ENCODE measurements at regions not wholly inside any gene's neighbourhood (a gene's known extent, or its start where the extent isn't known, plus 50 kb on each side); places are given as distances from the start of the nearest gene placed in this dataset.

DNA sequence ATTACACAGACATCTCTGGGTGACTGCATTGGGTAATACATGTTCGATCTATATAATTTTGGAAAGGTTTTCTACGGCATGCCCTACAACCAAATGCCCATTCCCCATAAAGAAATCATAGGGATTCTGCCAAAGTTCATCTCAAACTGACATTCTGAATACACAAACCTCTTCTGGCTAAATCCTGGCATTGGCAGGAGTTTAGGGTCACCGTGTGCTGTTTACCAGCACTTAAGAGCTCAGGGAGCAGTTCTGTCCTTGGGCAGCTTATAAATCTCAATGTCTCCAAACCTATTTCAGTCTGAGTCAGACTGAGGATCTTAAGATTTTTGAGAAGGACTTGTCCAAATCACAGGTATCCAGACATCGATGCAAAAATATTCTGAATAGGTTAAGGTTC is 809.6 kb upstream of the LRRN3 start:
- Histone ChIP-seq H3K4me1 (ENCODE audit: control insufficient read depth in 1 of 2, insufficient read depth in 2 of 2, low read length in 2 of 2) (no peaks in the 10 kb centered on the region), H3K27ac (ENCODE audit: low read depth in 1 of 2, low read length in 2 of 2) (no peak overlapping the region), H3K4me3 (replicated peaks in 1 of 3; ENCODE audit: low read depth in 2 of 3, low read length in 3 of 3) (no peak overlapping the region), H2AFZ (ENCODE audit: insufficient read depth, low read depth, low read length, poor library complexity, severe bottlenecking) (no peak overlapping the region), H3K36me3 (replicated peaks in 1 of 2; ENCODE audit: control insufficient read depth in 1 of 2, insufficient read depth in 2 of 2, low read length in 2 of 2) (no peaks in the 10 kb centered on the region), H3K4me2 (replicated peaks; ENCODE audit: extremely low read depth, low read length, poor library complexity, severe bottlenecking) (no peak overlapping the region), H3K9me3 (replicated peaks in 1 of 2; ENCODE audit: control insufficient read depth in 1 of 2, insufficient read depth in 1 of 2, low read length in 2 of 2) (peaks cover 0 to 5% of the 10 kb centered on the region in 2 donors), H3K79me2 (ENCODE audit: insufficient read depth, low read length) (no peaks in the 10 kb centered on the region), H3K27me3 (ENCODE audit: control insufficient read depth in 2 of 2, insufficient read depth in 2 of 2, low read length in 2 of 2) (no peaks in the 10 kb centered on the region), H4K20me1 (ENCODE audit: insufficient read depth, low read length) (no peaks in the 10 kb centered on the region), H3K9ac (ENCODE audit: insufficient read depth, low read length, poor library complexity, severe bottlenecking) (no peak overlapping the region)
- no peak for DNase-seq
- peaks cover 0 to 6% (median 0%) of the 10 kb centered on the region in 7 donors for H3K9me3 Mint-ChIP-seq
- intact Hi-C loops (cut with micrococcal nuclease), result no loop called here
- TF ChIP-seq, protein P1, sequence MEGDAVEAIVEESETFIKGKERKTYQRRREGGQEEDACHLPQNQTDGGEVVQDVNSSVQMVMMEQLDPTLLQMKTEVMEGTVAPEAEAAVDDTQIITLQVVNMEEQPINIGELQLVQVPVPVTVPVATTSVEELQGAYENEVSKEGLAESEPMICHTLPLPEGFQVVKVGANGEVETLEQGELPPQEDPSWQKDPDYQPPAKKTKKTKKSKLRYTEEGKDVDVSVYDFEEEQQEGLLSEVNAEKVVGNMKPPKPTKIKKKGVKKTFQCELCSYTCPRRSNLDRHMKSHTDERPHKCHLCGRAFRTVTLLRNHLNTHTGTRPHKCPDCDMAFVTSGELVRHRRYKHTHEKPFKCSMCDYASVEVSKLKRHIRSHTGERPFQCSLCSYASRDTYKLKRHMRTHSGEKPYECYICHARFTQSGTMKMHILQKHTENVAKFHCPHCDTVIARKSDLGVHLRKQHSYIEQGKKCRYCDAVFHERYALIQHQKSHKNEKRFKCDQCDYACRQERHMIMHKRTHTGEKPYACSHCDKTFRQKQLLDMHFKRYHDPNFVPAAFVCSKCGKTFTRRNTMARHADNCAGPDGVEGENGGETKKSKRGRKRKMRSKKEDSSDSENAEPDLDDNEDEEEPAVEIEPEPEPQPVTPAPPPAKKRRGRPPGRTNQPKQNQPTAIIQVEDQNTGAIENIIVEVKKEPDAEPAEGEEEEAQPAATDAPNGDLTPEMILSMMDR (IDR thresholded peaks at IDR 0.05), result no peak
- 80% methylated on average over 1 of the region's 4 CpGs for WGBS (ENCODE audit: insufficient coverage)
- H3K36me3 Mint-ChIP-seq, result no peaks in the 10 kb centered on the region
- H3K27me3 Mint-ChIP-seq (ENCODE audit: low read depth in 3 of 3), result peaks cover 0 to 2% (median 0%) of the 10 kb centered on the region in 3 donors
- H3K4me1 Mint-ChIP-seq, result no peaks in the 10 kb centered on the region
- H3K27ac Mint-ChIP-seq, result no peak overlapping the region
- H3K4me3 Mint-ChIP-seq, result no peak overlapping the region

GRCh38 chr7:110283056-110283455 is 807.9 kb upstream of the LRRN3 start:
- H3K27ac Mint-ChIP-seq, result no peak overlapping the region
- no CpG with 5 or more reads among the region's 2 CpGs for WGBS (ENCODE audit: insufficient coverage)
- H3K36me3 ChIP-seq (replicated peaks in 1 of 2; ENCODE audit: control insufficient read depth in 1 of 2, insufficient read depth in 2 of 2, low read length in 2 of 2), result no peaks in the 10 kb centered on the region
- H3K9me3 ChIP-seq (replicated peaks in 1 of 2; ENCODE audit: control insufficient read depth in 1 of 2, insufficient read depth in 1 of 2, low read length in 2 of 2), result peaks cover 0 to 5% of the 10 kb centered on the region in 2 donors
- no peaks in the 10 kb centered on the region for H4K20me1 ChIP-seq (ENCODE audit: insufficient read depth, low read length)
- no peak overlapping the region for H3K27ac ChIP-seq (ENCODE audit: low read depth in 1 of 2, low read length in 2 of 2)
- H3K27me3 ChIP-seq (ENCODE audit: control insufficient read depth in 2 of 2, insufficient read depth in 2 of 2, low read length in 2 of 2), result no peaks in the 10 kb centered on the region
- no peak overlapping the region for H3K4me3 Mint-ChIP-seq
- no peaks in the 10 kb centered on the region for H3K4me1 ChIP-seq (ENCODE audit: control insufficient read depth in 1 of 2, insufficient read depth in 2 of 2, low read length in 2 of 2)
- H3K79me2 ChIP-seq (ENCODE audit: insufficient read depth, low read length), result no peaks in the 10 kb centered on the region
- intact Hi-C loops (cut with micrococcal nuclease), result no loop called here
- H3K27me3 Mint-ChIP-seq (ENCODE audit: low read depth in 3 of 3), result peaks cover 0 to 2% (median 0%) of the 10 kb centered on the region in 3 donors
- H3K36me3 Mint-ChIP-seq, result no peaks in the 10 kb centered on the region
- H3K4me3 ChIP-seq (replicated peaks in 1 of 3; ENCODE audit: low read depth in 2 of 3, low read length in 3 of 3), result no peak overlapping the region
- DNase-seq, result no peak
- H3K4me1 Mint-ChIP-seq, result no peaks in the 10 kb centered on the region
- H2AFZ ChIP-seq (ENCODE audit: insufficient read depth, low read depth, low read length, poor library complexity, severe bottlenecking), result no peak overlapping the region
- no peak overlapping the region for H3K9ac ChIP-seq (ENCODE audit: insufficient read depth, low read length, poor library complexity, severe bottlenecking)
- H3K4me2 ChIP-seq (replicated peaks; ENCODE audit: extremely low read depth, low read length, poor library complexity, severe bottlenecking), result no peak overlapping the region
- TF ChIP-seq, protein P1 (IDR thresholded peaks at IDR 0.05), result no peak
- H3K9me3 Mint-ChIP-seq, result peaks cover 0 to 6% (median 2%) of the 10 kb centered on the region in 7 donors
